Colonic mucosa (tissue), 4 donors: ENCODE measurements at regions not wholly inside any gene's neighbourhood (a gene's known extent, or its start where the extent isn't known, plus 50 kb on each side); places are given as distances from the start of the nearest gene placed in this dataset.

Source experiments
- DNase-seq: peaks from one replicate; pipeline ENCODE4 v3.0.0-alpha.2; 2020
- H3K27ac ChIP-seq: fragments of 200-600 bp; one replicate; pipeline ENCODE4 v1.8.0; 2021
- H3K27me3 ChIP-seq: fragments of 200-600 bp; one replicate; pipeline ENCODE4 v1.8.0; 2021
- H3K36me3 ChIP-seq: fragments of 200-600 bp; one replicate; pipeline ENCODE4 v1.8.0; 2021
- H3K4me1 ChIP-seq: fragments of 200-600 bp; one replicate; pipeline ENCODE4 v1.8.0; 2021; ENCODE audit warnings: mild to moderate bottlenecking
- H3K4me3 ChIP-seq: fragments of 200-600 bp; one replicate; pipeline ENCODE4 v1.8.0; 2021
- H3K9ac ChIP-seq, 2 donors: one replicate each; pipeline ENCODE4 v1.7.0; 2013; ENCODE audit warnings: control low read depth in 2 of 2, low read depth in 2 of 2, low read length in 2 of 2
- H3K9me3 ChIP-seq: fragments of 200-600 bp; one replicate; pipeline ENCODE4 v1.8.0; 2021
- CTCF ChIP-seq: fragments of 200-600 bp; IDR thresholded peaks from one replicate; pipeline ENCODE4 v1.8.0; 2022; ENCODE audit warnings: antibody characterized with exemption, mild to moderate bottlenecking
- intact Hi-C: fragments of 100-400 bp; cut with DNase I; formaldehyde crosslinking; loops from one replicate; pipeline ENCODE4 v1.14.1; 2022
- donor health status: healthy.
- donor health status: DM: no; HTN: no; CAD: no.
- donor health status: DM: no; HTN: no; CAD: no.

DNA sequence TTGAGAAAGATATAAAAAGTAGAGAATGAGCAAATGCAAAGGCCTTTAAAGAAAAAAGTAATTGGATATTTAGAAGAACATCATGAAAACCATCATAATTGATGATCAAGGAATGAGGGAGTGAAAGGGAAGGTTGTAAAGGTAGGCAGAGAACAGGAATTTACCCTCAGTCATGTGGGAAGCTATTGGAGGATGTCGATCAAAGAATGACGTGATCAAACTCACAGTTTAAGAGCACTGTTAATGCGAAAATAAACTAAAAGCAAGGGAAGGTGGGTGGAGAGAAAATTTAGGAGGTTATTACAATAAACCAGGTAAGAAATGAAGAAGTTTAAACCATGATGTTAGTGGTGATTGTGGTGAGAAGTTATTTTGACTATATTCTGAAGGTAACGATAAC is 982.6 kb upstream of the EYS start:
- Histone ChIP-seq H3K9ac (no peak overlapping the region), H3K9me3 (no peaks in the 10 kb centered on the region), H3K27ac (no peak overlapping the region), H3K4me1 (no peaks in the 10 kb centered on the region), H3K4me3 (no peak overlapping the region), H3K27me3 (no peaks in the 10 kb centered on the region), H3K36me3 (no peaks in the 10 kb centered on the region)
- TF ChIP-seq CTCF, result no peak
- DNase-seq, result no peak
- intact Hi-C loops, result no loop called here

GRCh38 chr6:66687611-66688140 is 980.6 kb upstream of the EYS start:
- H3K27ac ChIP-seq, result no peak overlapping the region
- no peaks in the 10 kb centered on the region for H3K27me3 ChIP-seq
- H3K36me3 ChIP-seq, result no peaks in the 10 kb centered on the region
- DNase-seq, result no peak
- no peak for TF ChIP-seq CTCF
- H3K4me3 ChIP-seq, result no peak overlapping the region
- intact Hi-C loops, result no loop called here
- no peak overlapping the region for H3K9ac ChIP-seq
- H3K9me3 ChIP-seq, result no peaks in the 10 kb centered on the region
- H3K4me1 ChIP-seq, result no peaks in the 10 kb centered on the region

DNA sequence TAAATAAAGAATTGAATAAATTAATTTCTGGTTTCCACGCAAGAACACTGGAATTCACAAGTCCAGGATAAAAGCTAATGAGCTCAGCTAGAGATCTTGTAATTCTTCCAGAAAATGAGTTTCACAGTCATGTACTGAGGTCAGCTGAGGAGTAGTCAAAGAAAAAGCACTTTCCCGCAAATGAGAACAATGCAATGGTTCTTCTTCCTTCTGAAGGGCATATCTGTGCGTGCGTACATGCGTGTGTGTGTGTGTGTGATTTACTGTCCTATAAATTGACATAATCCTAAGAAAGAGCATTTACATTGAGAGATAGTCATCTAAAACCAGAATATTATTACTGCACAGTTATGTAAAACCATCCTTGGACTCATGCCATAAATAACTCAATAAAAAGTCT is 968.9 kb upstream of the EYS start:
- Histone ChIP-seq H3K36me3 (no peaks in the 10 kb centered on the region), H3K4me3 (no peak overlapping the region), H3K27ac (no peak overlapping the region), H3K4me1 (no peaks in the 10 kb centered on the region), H3K27me3 (no peaks in the 10 kb centered on the region), H3K9ac (no peak overlapping the region), H3K9me3 (no peaks in the 10 kb centered on the region)
- intact Hi-C loops, result no loop called here
- DNase-seq, result no peak
- TF ChIP-seq CTCF, result no peak

GRCh38 chr6:66664112-66664511 is 957.1 kb upstream of the EYS start:
- H3K4me1 ChIP-seq, result no peaks in the 10 kb centered on the region
- H3K9me3 ChIP-seq, result no peaks in the 10 kb centered on the region
- no peak overlapping the region for H3K4me3 ChIP-seq
- no peak overlapping the region for H3K9ac ChIP-seq
- no peak for DNase-seq
- H3K27me3 ChIP-seq, result no peaks in the 10 kb centered on the region
- intact Hi-C loops, result no loop called here
- no peak for TF ChIP-seq CTCF
- H3K36me3 ChIP-seq, result no peaks in the 10 kb centered on the region
- H3K27ac ChIP-seq, result no peak overlapping the region

GRCh38 chr6:66662721-66663507 is 955.9 kb upstream of the EYS start:
- no peak for DNase-seq
- no peaks in the 10 kb centered on the region for H3K36me3 ChIP-seq
- no peaks in the 10 kb centered on the region for H3K4me1 ChIP-seq
- no peaks in the 10 kb centered on the region for H3K9me3 ChIP-seq
- H3K4me3 ChIP-seq, result no peak overlapping the region
- H3K27me3 ChIP-seq, result no peaks in the 10 kb centered on the region
- no peak overlapping the region for H3K27ac ChIP-seq
- intact Hi-C loops, result no loop called here
- no peak for TF ChIP-seq CTCF
- no peak overlapping the region for H3K9ac ChIP-seq
